Ishikawa (cell line): ENCODE measurements at regions not wholly inside any gene's neighbourhood (a gene's known extent, or its start where the extent isn't known, plus 50 kb on each side); places are given as distances from the start of the nearest gene placed in this dataset.

Experiments used
- CEBPB ChIP-seq: IDR thresholded peaks from 2 replicates; pipeline ENCODE4 v1.6.1; 2012
- EGR1 ChIP-seq: IDR thresholded peaks from 2 replicates; pipeline ENCODE4 v1.6.1; 2012
- EP300 ChIP-seq: IDR thresholded peaks from 2 replicates; pipeline ENCODE4 v1.6.1; 2012; ENCODE audit warnings: borderline replicate concordance
- RAD21 ChIP-seq: IDR thresholded peaks from 2 replicates; pipeline ENCODE4 v1.6.1; 2012; ENCODE audit warnings: low read depth
- TAF1 ChIP-seq: IDR thresholded peaks from 2 replicates; pipeline ENCODE4 v1.6.1; 2012; ENCODE audit warnings: low read depth, mild to moderate bottlenecking
- TCF12 ChIP-seq: IDR thresholded peaks from 2 replicates; pipeline ENCODE4 v1.6.1; 2012; ENCODE audit warnings: low read depth
- USF1 ChIP-seq: IDR thresholded peaks from 2 replicates; pipeline ENCODE4 v1.6.1; 2012
- YY1 ChIP-seq: IDR thresholded peaks from 2 replicates; pipeline ENCODE4 v1.6.1; 2012; ENCODE audit warnings: low read depth
- TF ChIP-seq, protein P1 (sequence below): IDR thresholded peaks from 2 replicates; pipeline ENCODE4 v1.6.1; 2012

- TF ChIP-seq TCF12 (no peak), EP300 (no peak), YY1 (no peak), CEBPB (no peak), USF1 (no peak), RAD21 (no peak), TAF1 (no peak), EGR1 (no peak)
- TF ChIP-seq, protein P1, sequence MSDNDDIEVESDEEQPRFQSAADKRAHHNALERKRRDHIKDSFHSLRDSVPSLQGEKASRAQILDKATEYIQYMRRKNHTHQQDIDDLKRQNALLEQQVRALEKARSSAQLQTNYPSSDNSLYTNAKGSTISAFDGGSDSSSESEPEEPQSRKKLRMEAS: no peak
Measured at GRCh38 chr15:53208751-53209150, 418.6 kb upstream of the ONECUT1 start.
